GM18520 (cell line): ENCODE measurements at regions not wholly inside any gene's neighbourhood (a gene's known extent, or its start where the extent isn't known, plus 50 kb on each side); places are given as distances from the start of the nearest gene placed in this dataset.

Source experiments
- ATAC-seq: cut with Tn5 transposase; IDR thresholded peaks from one replicate; pipeline ENCODE4 v1.9.1; 2021; ENCODE audit not compliant: unreplicated experiment

DNA sequence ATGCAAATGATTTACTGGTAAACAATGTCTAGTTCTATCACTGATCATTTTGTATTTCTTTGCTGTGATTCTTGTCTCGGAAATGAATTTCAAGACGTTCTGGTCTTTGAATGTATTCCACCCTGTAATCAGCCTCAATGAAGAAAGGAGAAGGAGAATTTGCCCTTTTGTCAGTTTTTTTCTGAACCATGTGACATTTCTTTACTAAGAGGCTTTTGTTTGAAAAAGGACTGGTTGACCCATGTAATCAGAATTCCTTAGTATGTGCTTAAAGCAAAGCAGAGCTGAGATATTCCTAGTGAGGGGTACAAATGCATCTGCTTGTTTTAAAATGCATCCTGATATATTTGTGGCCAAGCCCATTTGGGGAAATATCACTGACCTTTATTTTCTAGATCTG, 581.6 kb downstream of the ETV1 start:
- ATAC-seq: no peak

DNA sequence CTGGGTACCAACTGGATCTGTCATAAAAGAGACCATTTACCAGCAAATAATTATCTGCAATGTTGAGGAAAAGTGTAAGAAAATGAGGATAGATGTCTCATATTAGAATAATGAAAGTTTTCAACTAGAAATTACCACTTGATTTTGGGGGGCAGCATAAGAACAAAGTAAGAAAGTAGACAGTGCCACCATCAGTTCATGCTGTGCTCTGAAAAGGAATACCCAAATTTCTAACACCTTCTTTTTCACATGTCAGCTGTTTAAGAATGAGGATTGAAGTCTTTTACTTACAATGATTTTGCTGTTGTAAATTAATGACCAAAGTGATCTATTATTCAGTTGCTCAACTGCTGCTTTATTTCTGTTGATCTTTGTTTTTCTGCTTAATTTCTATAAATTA, 578.3 kb downstream of the ETV1 start:
- ATAC-seq: no peak

DNA sequence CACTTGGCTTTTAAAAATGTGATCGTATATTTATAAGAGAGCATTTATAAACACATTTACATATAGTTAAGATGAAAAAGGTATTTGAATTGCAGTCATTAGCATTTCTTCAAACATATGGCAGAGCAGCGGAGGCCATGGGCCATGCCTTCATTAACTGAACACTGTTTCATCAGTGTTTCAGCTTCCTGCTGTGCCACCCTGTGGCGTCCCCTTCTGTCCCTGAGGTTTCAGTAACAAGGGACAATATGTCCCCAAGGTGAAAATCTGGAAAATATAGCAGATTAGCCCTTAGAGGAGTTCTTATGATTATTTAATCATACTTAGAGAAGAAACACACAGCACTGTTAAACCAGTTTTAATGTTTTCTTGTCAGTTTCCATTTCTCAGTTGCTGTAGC, 577.8 kb downstream of the ETV1 start:
- ATAC-seq: no peak

DNA sequence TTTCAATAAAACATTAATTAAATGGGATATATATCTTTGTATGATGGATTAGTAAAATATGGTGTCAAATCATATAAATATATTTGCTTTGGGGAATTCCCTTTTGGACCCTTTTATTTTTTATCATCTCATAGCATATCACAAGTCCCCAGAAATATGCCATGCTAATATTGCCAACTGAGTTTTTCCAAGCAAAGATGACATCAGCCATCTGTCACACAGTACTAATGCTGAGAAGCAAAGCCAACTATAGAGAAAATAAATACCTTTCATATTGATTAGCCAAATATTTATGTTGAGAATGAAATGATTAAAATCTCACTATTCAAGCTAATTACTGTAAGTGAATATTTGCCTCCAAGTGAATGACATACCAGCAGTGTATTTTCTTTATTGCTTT, 575.3 kb downstream of the ETV1 start:
- ATAC-seq: no peak

DNA sequence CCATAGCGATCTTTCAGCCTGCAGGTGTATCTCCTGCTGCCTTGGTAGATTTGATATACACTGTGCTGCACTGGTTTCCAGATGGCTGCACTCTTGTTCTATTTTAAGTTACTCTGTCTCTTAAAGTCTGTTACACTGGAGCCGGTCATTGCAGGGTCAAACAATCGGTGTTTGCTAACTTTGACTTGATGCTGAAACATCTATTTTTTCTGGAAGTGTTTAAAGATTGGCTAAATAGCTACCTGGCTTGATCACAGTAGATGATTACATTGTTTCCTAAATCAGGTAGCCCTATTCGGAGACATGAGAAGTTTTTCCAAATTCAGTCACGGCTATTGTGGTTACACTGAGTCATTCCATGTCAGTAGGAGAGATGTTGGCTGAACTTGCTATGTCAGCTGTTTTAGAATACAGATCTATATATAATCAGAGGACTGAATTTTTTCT, 574.8 kb downstream of the ETV1 start:
- ATAC-seq: no peak

DNA sequence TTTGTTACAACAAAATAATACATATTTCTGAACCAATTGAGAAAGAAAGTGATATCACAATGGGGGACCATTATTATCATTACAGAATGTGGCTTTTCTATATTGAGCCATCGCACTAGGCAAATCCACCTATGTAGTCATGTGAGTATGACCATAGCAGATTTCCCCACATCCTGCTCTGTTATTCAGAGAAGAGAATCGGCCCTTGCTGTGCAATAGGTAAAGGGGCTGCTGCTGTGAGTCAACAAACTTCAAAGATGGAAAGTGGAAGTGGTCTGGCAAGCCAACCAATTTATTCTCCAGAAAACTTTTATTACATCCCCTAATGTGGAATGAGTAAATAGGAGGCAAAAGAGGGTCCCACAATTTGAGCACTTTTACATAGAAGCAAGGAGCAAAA, 573.4 kb downstream of the ETV1 start:
- ATAC-seq: no peak

DNA sequence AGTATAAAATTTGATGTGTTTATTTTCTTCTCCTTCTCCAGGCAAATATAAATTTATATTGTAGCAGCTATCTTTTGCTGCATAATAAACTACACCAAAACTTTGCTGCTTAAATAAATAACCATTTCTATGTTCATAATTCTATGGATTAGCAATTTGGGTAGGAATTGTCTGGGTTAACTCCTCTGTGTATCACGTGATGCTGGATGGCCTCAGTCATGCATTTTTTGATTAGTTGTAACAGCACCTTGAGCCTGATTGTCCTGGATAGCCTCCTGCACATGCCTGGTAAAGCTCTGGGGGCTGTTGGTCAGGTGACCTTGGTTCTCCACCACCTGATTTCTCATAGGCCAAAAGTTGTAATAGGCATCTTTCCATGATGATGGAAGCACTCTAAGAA, 572.9 kb downstream of the ETV1 start:
- ATAC-seq: no peak

DNA sequence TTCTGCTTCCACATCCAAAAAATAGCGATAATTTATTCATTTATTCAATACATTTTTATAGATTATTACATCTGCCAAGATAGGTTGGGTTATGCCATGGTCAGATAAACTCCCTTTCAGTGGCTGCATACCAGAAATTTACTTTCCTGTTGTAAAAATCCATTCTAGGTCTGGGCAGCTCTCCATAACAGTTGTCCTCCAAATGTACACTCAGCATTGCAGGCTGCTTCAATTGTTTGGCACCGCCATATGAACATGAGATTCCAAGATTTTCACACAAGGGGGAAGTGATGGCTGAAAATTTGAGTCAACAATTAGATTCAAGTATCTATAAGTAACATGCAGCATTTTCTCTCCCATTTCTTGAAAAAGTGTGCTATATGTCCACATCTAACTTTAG, 568.7 kb downstream of the ETV1 start:
- ATAC-seq: no peak

DNA sequence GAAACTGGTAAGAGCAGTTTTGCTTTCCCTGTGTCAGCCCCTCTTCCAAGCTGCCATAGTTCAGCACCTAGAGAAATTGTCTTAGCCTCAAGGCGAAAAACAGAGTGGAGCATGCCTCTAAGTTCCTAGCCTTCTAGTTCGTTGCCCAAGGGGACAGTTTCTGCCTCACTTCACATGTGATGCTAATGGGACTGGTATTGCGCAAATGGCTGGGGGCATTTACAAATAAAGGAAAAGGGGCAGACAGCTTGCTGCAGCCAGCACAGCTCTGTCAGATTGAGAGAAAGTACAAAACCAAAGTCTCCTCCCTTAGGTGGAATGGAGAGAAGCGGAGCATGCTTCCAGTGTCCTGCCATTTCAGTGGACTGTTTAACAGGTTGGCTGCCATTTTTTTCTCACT, 567.7 kb downstream of the ETV1 start:
- no peak for ATAC-seq

DNA sequence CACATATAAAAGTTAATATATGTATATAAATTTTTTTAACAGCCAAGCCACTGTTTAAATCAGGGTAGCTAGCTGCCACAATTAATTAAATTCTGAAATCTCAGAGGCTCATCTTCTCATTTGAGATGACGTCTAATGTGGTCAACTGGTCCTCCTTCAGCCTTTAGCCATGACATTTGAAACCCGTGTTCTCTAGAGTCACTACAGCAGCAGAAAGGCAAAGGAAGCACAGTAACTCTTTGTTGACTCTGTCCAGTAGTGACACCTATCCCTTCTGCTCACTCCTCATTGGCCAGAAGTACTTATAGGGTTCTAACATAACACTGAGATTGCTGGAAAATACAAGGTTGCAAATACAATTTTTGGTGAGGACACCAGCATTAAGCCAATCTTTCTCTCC, 555.5 kb downstream of the ETV1 start:
- ATAC-seq: no peak

DNA sequence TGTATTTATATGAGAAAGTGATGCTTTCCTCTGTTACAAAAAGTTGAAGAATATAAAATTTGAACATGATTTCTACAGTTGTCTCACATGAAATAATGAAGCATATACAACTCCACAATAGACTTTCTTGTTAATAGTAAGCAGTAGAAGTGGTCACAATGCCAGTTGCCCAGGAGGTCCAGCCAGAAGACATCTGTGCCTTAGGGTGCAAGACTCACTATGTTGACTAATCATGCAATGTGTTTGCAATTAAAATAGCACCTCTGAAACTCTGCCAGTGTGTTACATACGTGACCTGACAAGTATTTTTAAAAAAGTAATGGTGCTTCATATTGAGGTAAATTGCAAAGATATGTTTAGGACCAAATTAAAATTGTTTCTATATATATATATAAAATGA, 547.2 kb downstream of the ETV1 start:
- no peak for ATAC-seq

DNA sequence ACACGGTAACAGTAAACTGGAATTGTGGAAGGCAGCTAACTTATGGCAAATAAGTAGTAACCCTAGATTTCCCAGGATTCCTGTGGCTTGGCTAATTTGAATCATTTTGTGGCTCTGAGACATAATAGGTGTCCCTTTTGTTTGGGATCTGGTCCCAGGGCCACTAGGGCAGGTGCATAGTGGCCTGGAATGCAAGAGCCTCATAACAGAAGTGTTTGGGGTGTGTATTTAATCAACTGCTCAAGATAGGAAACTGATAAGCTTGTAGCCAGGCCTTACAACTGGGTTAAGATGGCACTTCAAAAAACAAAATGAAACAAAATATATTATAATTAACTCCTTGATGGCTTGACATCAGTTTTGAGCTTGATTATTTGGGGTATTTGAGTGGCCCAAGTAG, 541.8 kb downstream of the ETV1 start:
- no peak for ATAC-seq

DNA sequence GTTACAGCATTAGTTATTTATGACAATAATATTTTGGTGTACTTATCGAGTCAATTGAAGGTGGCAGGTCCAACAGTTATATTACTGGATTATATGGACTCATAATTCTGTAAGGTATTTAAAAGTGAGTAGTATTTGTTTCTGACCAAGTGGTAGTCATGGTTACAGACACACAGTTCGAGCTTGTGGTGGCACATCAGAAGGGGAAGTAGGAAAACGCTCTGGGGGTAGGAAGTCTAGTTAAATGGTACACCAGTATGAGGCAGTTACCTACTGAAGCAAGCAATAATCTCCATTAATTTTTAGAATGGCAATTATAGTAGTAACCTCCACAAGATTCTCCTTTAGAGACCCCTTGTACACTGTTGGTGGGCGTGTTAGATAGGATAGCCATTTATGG, 541.2 kb downstream of the ETV1 start:
- no peak for ATAC-seq

DNA sequence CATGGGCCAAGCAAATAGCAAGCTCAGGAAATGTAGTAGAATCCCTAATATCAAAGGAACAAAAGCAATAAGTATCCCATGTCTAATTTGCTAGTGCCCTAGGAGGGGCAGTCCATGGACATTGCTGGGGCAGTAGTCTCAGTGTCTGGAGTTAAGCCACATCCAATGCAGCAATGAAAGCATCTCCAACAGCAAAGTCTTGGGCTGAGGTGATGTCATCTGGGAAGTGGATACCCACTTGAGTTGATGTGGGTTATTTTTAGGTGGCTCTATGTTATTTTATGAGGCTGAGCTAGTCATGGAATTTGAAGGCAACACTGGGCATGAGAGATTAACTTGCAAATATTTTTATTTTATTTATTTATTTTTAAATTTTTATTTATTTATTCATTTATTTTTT, 540.0 kb downstream of the ETV1 start:
- no peak for ATAC-seq

DNA sequence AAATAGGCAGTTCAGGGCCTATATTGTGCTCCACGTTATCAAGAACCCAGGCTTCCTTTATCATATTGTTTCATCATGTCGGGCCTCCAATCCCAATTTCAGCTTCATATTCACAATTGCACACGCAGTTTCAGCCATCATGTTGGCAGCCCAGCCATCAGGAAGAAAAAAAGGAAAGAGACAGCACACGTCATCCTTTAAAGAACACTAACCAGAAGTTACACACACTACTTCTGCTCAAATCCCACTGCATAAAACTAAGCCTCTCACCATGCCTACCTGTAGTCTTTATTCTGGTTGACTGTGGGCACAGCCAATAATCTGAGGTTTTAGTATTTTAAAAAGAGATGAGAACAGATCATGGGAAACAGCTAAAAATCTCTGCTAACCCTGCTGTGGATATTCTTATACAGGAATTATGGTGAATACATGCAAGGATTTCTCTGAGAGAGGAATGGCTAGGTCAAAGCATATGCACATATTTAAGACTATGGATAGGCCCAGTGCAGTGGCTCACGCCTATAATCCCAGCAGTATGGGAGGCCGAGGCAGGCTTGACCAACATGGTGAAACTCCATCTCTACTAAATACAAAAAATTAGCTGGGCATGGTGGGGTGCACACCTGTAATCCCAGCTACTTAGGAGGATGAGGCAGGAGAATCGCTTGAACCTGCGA, 534.4 kb downstream of the ETV1 start:
- no peak for ATAC-seq

DNA sequence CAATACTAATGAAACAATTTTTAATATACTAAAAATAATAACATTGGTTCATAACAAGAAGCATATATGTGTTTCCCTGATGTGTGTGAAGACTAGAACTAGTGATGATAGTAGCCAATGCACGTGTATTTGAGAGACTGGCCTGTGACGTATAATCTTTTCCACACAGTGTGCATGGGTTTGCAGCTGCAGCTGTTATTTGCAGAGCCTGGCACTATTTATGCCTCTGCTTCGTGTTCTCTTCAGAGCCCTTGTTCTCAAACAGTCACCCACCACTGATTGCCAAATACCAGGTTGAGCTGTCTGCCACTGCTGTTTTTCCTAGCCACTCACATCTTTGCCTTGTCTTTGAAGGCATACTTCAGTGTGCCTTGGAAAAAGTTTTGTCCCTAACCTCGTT, 531.7 kb downstream of the ETV1 start:
- ATAC-seq: no peak

DNA sequence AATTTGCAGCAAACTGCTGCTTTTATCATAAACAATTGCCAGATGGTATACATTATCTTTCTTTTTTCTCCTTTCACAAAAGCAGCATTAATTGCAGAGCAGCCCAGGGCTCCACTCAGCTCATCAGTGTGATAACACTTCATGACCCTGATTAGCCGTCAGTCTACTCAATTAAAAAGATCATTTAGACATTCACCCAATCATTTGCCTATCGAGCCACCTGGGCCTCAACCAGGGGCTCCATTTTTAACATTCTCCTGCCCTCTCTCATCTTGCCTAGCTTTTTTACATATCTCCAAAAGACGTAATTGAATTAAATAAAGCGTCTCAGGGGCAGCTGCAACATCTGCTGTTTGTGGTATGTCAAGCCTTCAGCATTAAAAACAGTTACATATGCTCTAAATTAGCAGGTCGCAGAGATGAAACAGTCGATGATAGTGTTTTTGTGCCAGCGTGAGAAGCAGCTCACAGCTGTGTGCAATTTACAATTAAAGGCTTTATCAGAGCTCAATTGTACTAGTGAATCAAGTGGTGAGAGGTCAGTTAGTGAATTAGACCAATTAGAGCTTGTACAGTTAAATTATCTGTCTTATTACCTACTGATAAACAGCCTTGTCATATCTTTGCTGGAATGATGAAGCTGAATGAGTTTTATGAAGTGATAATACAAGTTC, 522.5 kb downstream of the ETV1 start:
- no peak for ATAC-seq

DNA sequence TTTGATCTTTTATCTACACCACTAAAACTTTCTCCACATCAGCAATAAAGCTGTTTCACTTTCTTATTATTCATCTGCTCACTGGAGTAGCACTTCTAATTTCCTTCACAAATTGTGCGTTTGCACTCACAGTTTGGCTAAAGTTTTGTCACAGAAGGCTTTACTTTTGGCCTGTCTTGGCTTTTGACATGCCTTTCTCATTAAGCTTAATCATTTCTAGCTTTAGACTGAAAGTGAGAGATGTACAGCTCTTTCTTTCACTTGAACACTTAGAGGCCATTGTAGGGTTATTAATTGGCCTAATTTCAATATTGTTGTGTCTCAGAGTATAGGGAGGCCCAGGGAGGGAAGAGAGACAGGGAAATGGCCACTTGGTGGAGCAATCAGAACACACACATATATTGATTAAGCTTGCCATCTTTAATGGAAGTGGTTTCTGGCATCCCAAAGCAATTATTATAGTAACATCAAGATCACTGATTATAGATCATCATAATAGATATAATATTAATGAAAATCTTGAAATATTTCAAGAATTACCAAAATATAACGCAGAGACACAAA, 512.5 kb downstream of the ETV1 start:
- no peak for ATAC-seq

DNA sequence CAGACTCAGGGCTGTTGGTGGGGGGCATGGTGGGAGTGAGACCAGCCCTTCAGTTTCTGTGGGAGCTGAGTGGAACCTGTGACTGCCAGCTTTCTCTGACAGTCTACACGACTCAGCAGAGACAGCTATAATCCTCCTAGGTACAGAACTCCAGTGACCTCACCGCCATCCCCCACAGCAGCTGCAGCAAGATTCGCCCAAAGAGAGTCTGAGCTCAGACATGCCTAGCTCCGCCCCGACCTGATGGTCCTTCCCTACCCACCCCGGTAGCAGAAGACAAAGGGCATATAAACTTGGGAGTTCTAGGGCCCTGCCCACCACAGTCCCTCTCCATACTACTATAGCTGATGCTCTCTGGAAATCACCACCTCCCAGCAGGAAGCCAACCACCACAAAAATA, 500.1 kb downstream of the ETV1 start:
- no peak for ATAC-seq

DNA sequence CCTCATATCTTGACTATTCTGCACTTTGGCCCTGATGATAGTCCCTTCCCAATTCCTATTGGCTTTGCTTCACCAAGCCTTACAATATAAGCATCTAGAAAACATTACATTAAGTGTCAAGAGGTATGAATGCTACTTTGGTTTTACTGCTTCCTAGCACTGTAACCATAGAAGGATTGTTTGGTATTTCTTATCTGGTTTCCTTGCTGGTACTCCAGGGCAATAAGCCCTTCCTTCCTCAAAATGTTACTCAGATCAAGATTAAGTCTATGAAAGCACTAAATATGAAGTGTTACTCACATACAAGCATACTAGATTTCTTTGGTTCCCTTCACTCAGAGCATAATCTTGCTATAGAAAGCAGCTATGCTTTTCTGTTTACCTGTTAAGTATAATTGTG, 492.5 kb downstream of the ETV1 start:
- ATAC-seq: no peak

DNA sequence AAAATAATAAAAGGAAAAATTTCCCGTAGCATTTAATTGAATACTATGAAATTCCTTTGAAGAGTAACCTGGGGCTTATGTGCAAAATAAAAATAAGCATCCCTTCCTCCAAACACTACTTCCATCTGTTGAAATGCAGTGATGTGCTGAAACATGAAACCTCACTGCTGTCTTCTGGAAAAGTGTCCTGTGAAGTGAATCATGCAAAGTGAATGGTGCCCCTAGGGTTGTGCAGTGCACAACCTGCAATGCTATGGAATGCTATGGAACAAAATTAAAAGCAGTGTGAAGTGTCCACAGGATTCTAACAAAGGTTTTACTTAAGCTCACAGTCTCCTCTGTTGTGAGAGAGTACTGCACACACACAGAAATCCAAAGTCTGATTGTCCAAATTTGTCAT, 480.9 kb downstream of the ETV1 start:
- no peak for ATAC-seq

DNA sequence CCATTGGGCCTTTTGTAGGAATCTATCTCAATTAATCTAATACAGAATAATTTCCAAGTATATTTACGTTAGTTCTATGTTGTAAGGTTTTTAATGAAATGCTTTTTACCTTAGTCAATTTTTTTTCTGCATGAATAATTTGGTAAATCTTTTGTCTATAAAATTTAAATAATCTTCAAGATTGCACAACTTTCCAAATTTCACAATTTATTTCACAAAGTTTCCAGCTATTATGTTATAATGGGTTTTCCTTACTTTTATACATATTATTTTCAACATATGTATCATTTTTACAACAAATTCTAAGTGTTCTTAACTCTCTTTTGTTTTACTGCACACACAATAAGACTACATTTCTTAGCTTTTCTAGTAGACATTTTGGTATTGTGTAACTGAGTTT, 470.7 kb downstream of the ETV1 start:
- no peak for ATAC-seq

DNA sequence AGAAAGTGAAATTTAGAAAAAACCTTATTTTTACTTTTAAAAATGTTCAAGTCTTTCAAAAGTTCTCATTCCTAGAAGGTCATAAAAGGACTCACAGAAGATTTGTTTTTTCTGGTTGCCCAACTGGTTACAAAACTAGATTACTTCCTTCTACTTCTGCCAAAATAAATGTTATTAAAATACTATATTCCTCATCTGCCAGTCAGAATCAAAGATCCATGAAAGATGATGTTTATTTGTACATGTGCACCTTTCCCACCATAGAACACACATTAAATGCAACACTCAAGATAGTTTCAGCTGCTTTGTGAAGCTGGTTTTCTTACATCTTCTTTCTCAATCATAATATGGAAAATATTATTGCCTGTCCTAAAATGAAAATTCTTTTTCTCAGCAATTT, 465.4 kb downstream of the ETV1 start:
- ATAC-seq: no peak
